Naive thymus-derived CD8-positive, alpha-beta T cell (primary cell): ENCODE measurements at regions not wholly inside any gene's neighbourhood (a gene's known extent, or its start where the extent isn't known, plus 50 kb on each side); places are given as distances from the start of the nearest gene placed in this dataset.

ENCODE experiments used
- ATAC-seq, 2 donors: fragments of 150-1000 bp; cut with Tn5 transposase in 1 of 2; sonication (Bioruptor Pico), chemical (Tn5 transposase) in 1 of 2; 1 replicate in 1 of 2; 2 replicates in 1 of 2; pipeline ENCODE4 v1.10.0; 2021; ENCODE audit warnings: mild to moderate bottlenecking in 2 of 2, moderate library complexity in 2 of 2
- POLR2A ChIA-PET: fragments of 350-600 bp; sonication (Branson Sonifier 250); formaldehyde crosslinking; loops from one replicate; lab custom pipeline; 2021; ENCODE audit warnings: antibody characterized with exemption; lab: Charles Lee
- DNase-seq, 10 donors: peaks; one replicate each; pipeline versions ENCODE4 v3.0.0 to v3.0.0-alpha.2; 2020 to 2022
- H3K27ac Mint-ChIP-seq, 10 donors: one replicate each; pipeline ENCODE4 v1.8.0; 2020 to 2022; ENCODE audit warnings: mild to moderate bottlenecking in 10 of 10, mixed read lengths in 10 of 10, moderate library complexity in 4 of 10, inconsistent platforms in 1 of 10
- H3K27me3 Mint-ChIP-seq, 5 donors: one replicate each; pipeline ENCODE4 v1.8.0; 2021 to 2022; ENCODE audit warnings: mixed read lengths in 5 of 5
- H3K36me3 Mint-ChIP-seq, 3 donors: one replicate each; pipeline ENCODE4 v1.8.0; 2020 to 2022; ENCODE audit warnings: mixed read lengths in 3 of 3, mild to moderate bottlenecking in 2 of 3, inconsistent platforms in 1 of 3
- H3K4me1 Mint-ChIP-seq, 4 donors: one replicate each; pipeline ENCODE4 v1.8.0; 2021 to 2022; ENCODE audit warnings: mixed read lengths in 4 of 4
- H3K4me3 Mint-ChIP-seq, 10 donors: one replicate each; pipeline ENCODE4 v1.8.0; 2020 to 2022; ENCODE audit warnings: mild to moderate bottlenecking in 10 of 10, mixed read lengths in 10 of 10, moderate library complexity in 6 of 10, inconsistent platforms in 1 of 10
- H3K9me3 Mint-ChIP-seq, 9 donors: one replicate each; pipeline ENCODE4 v1.8.0; 2020 to 2022; ENCODE audit warnings: mixed read lengths in 9 of 9, mild to moderate bottlenecking in 3 of 9, inconsistent platforms in 1 of 9, moderate library complexity in 1 of 9

DNA sequence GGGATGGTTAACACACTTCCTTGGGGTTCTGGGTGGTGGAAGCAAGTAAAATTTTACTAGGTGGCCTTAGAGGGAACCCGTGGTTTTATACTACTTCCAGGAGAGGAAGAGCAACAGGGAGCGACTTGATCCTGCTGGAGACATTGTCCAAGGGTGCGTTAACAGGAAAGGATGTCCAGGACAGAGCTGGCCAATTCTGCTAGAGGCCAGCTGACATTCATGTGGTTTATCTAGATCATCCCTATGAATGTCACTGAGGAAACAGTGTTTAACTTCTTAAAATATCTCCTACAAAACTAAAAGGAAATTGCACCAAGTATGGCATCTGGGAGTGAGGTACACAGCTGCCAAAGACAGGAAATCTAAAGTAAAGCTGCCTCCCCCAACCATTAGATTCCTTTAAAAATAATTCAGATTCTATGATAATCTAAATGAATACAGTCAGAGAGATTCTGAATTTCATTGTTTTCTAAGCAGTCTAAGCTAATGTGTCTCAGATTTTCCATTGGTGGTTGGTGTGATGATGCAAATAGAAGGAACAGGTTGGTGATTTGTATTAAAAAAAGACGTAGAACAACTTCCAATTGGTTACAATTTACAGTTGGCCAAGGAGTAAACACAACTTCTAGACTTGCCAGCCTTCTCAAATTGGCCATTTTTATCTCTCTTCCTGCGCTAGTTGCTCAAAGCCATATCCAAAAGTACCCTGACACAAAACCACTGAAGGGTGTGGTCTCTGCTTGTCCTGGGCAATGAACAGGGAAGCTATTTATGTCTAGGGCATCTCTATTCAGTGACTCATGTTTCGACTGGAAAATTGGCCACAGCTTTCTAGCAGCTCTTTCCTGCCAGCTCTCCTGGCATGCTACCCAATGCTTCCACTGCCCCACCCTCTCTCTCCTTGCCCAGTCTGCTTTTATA lies 574.7 kb upstream of the MEF2C start:
- peaks cover 0 to 9% (median 2%) of the 10 kb centered on the region in 9 donors for H3K9me3 Mint-ChIP-seq
- no peaks in the 10 kb centered on the region for H3K36me3 Mint-ChIP-seq
- ATAC-seq (no peak), DNase-seq (no peak)
- peaks cover 0 to 22% (median 0%) of the 10 kb centered on the region in 4 donors for H3K4me1 Mint-ChIP-seq
- H3K4me3 Mint-ChIP-seq: peak overlapping the region in 1 of 10 donors; percentile 5
- POLR2A ChIA-PET: no interaction called here
- H3K27ac Mint-ChIP-seq: peak overlapping the region in 2 of 10 donors; percentile 19 to 50
- peaks cover 0 to 5% (median 0%) of the 10 kb centered on the region in 5 donors for H3K27me3 Mint-ChIP-seq

GRCh38 chr5:89452081-89452480 lies 569.1 kb upstream of the MEF2C start:
- Mint-ChIP-seq H3K9me3 (peaks cover 0 to 9% (median 2%) of the 10 kb centered on the region in 9 donors), H3K27me3 (peaks cover 0 to 5% (median 0%) of the 10 kb centered on the region in 5 donors), H3K27ac (no peak overlapping the region), H3K36me3 (no peaks in the 10 kb centered on the region), H3K4me1 (peaks cover 0 to 19% (median 0%) of the 10 kb centered on the region in 4 donors), H3K4me3 (no peak overlapping the region)
- ATAC-seq (no peak), DNase-seq (no peak)
- POLR2A ChIA-PET: no interaction called here

DNA sequence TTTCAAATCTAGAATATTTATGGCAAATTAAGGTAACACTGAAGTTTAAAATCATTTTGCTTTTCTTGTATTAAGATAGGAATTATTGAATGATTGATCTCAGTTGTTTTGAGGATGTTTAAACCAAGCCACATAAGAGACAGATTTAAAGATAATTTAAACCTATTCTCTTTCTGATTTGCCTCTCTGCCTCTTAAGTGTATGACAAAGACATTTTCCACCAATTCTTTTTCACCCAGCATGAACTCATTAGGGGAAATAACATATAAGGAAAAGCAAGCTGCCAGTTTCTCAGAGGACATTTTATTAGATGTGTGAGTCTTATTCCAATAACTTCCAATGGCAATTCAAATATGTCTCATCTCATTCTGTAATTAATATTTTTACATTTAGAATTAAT lies 568.3 kb upstream of the MEF2C start:
- no peak for ATAC-seq
- no peak for DNase-seq
- peaks cover 0 to 5% (median 0%) of the 10 kb centered on the region in 5 donors for H3K27me3 Mint-ChIP-seq
- H3K4me3 Mint-ChIP-seq: no peak overlapping the region
- H3K27ac Mint-ChIP-seq: no peak overlapping the region
- no peaks in the 10 kb centered on the region for H3K36me3 Mint-ChIP-seq
- H3K9me3 Mint-ChIP-seq: peaks cover 0 to 9% (median 2%) of the 10 kb centered on the region in 9 donors
- POLR2A ChIA-PET: no interaction called here
- H3K4me1 Mint-ChIP-seq: peaks cover 0 to 19% (median 0%) of the 10 kb centered on the region in 4 donors

DNA sequence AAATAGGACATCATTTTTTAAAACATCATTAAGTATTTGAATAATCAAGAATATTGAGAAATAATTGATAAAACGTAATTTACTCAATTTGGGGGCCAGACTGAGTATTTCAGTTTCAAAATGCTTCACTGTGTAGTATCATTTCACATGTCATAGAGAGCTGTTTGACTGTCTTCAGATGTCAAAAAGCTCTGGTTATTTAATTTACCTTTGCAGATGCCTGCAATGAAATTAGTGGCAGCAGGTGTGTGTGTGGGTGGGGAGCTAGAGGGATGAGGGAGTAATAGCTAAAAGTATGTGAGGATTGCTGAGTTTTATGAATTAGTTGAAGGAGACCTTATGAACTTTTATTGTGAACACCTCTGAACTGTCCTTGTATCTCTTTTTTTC lies 567.2 kb upstream of the MEF2C start:
- H3K9me3 Mint-ChIP-seq: peaks cover 0 to 6% (median 2%) of the 10 kb centered on the region in 9 donors
- H3K4me1 Mint-ChIP-seq: peaks cover 0 to 26% (median 0%) of the 10 kb centered on the region in 4 donors
- DNase-seq (no peak), ATAC-seq (no peak)
- peaks cover 0 to 5% (median 0%) of the 10 kb centered on the region in 5 donors for H3K27me3 Mint-ChIP-seq
- no peaks in the 10 kb centered on the region for H3K36me3 Mint-ChIP-seq
- H3K4me3 Mint-ChIP-seq: no peak overlapping the region
- POLR2A ChIA-PET: no interaction called here
- no peak overlapping the region for H3K27ac Mint-ChIP-seq

DNA sequence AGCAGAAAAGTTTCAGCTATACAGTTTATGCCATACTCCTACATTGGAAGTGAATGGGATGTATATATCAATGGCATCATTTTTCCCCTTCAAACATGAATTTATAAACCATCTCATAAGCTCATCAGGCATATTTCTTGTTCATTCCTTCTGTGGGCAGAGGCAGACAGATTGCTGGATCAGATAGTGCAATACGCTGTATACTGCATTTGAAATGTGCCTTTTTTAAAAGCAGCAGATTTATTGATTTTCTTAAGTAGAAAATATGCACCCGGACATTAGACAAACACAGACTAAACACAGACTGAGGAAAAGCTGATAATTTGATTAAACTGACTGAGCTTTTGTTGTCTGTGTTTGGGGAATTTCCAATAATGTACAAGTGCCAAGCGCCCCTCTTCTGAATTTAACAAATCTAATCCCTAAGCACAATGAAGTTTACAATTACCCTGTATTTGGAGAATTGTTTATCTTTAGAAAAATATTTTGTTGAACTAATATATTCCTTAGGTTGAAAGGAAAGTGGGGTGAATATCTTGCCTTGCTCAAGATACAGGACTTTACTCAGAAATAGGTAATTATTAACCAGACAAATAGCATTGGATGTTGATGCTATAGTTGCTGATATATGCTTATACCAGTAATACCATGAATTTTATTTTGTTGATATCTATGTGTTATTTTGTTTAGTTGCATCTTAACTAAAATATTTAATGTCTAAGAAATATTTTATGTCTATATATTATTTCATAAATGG lies 566.6 kb upstream of the MEF2C start:
- Mint-ChIP-seq H3K4me3 (no peak overlapping the region), H3K36me3 (no peaks in the 10 kb centered on the region), H3K4me1 (peaks cover 0 to 28% (median 0%) of the 10 kb centered on the region in 4 donors), H3K9me3 (peaks cover 0 to 2% (median 0%) of the 10 kb centered on the region in 9 donors), H3K27ac (no peak overlapping the region), H3K27me3 (peaks cover 0 to 3% (median 0%) of the 10 kb centered on the region in 5 donors)
- POLR2A ChIA-PET: no interaction called here
- no peak for ATAC-seq
- no peak for DNase-seq

DNA sequence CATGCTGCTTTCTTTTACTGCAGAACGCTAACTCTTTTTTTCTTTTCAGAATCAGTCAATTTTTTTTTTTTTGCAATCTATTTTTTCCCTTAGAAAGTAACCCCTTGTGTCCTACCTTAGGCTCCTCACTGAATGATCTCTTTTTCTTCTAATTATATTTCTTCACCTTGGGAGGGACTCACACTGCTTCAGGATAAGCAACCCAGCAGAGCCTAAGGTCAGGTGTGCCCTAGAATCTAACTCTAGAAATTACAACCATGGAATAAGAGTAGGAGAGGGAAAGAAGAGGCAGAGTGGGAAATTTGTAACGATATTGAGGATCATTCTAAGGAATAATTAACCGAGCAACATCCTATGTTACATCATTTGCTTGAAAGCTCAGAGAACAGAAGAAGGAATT lies 564.0 kb upstream of the MEF2C start:
- no peak for ATAC-seq
- POLR2A ChIA-PET: no interaction called here
- Mint-ChIP-seq H3K36me3 (no peaks in the 10 kb centered on the region), H3K4me1 (peaks cover 0 to 40% (median 0%) of the 10 kb centered on the region in 4 donors), H3K27me3 (no peaks in the 10 kb centered on the region), H3K9me3 (no peaks in the 10 kb centered on the region), H3K4me3 (no peak overlapping the region), H3K27ac (peak overlapping the region in 1 of 10 donors; percentile 19)
- no peak for DNase-seq

DNA sequence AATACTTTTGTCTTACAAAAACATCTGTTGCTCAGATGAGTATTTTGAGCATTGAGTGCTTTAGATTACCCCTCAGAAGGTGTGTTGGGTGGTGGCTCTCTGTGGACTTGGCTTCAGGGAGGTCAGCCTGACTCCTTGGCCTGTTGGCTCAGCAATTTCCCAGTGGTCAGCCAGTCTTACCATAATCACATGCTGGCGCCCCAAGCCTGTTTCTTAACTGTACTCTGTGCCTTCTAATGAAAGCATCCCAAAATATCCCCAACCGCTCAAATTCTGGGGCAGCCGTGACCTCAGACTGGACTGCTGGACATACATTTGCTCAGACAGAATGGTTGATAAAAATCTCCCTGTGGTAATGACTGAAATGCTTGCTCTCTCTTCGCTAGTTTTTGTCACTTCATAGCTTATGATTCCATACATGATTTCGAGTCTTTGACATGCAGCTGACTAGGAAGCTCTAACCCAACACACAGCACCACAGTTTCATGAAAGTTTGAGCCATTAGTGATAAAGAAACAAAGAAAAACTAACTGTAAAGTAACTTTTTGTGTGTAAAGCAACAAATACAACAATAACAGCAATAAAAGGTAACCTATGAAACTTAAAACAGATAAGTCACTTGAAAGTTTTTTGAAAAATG lies 562.2 kb upstream of the MEF2C start:
- H3K9me3 Mint-ChIP-seq: no peaks in the 10 kb centered on the region
- no peak overlapping the region for H3K4me3 Mint-ChIP-seq
- no peaks in the 10 kb centered on the region for H3K27me3 Mint-ChIP-seq
- ATAC-seq (no peak), DNase-seq (no peak)
- H3K4me1 Mint-ChIP-seq: peaks cover 0 to 45% (median 0%) of the 10 kb centered on the region in 4 donors
- POLR2A ChIA-PET: no interaction called here
- peak overlapping the region in 1 of 10 donors; percentile 72 for H3K27ac Mint-ChIP-seq
- no peaks in the 10 kb centered on the region for H3K36me3 Mint-ChIP-seq

- Mint-ChIP-seq H3K9me3 (no peaks in the 10 kb centered on the region), H3K4me3 (no peak overlapping the region), H3K36me3 (no peaks in the 10 kb centered on the region), H3K4me1 (peaks cover 0 to 48% (median 0%) of the 10 kb centered on the region in 4 donors), H3K27me3 (no peaks in the 10 kb centered on the region), H3K27ac (peak overlapping the region in 1 of 10 donors; percentile 72)
- DNase-seq (no peak), ATAC-seq (no peak)
- POLR2A ChIA-PET: no interaction called here
These were observed 561.1 kb upstream of the MEF2C start for GRCh38 chr5:89444088-89444487.

DNA sequence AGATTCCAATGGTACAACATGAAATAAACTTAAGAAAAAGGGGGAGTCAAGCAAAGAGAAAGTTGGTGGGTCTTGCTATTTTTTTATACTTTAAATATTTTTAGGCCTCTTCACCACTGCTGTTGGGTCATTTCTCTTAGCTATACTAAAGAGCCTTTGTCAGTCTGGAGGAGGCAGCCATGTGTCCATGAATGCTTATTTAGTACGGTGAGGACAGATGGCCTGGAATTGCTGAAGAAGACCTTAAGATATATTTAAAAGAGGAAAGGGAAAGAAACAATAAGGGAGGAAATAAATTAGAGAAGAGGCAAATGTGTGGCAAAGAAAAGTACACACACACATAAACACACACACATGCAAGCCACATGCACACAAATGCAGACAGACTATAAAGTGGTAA lies 560.5 kb upstream of the MEF2C start:
- H3K36me3 Mint-ChIP-seq: no peaks in the 10 kb centered on the region
- POLR2A ChIA-PET: no interaction called here
- peak overlapping the region in 1 of 10 donors; percentile 72 for H3K27ac Mint-ChIP-seq
- H3K9me3 Mint-ChIP-seq: peaks cover 0 to 4% (median 0%) of the 10 kb centered on the region in 9 donors
- H3K4me3 Mint-ChIP-seq: no peak overlapping the region
- peaks cover 0 to 53% (median 0%) of the 10 kb centered on the region in 4 donors for H3K4me1 Mint-ChIP-seq
- H3K27me3 Mint-ChIP-seq: no peaks in the 10 kb centered on the region
- ATAC-seq (no peak), DNase-seq (no peak)

GRCh38 chr5:89441965-89442364 lies 559.0 kb upstream of the MEF2C start:
- Mint-ChIP-seq H3K36me3 (no peaks in the 10 kb centered on the region), H3K27me3 (no peaks in the 10 kb centered on the region), H3K4me3 (peak overlapping the region in 1 of 10 donors; percentile 9), H3K4me1 (peaks cover 0 to 58% (median 0%) of the 10 kb centered on the region in 4 donors), H3K9me3 (peaks cover 0 to 4% (median 0%) of the 10 kb centered on the region in 9 donors), H3K27ac (peak overlapping the region in 1 of 10 donors; percentile 53)
- no peak for DNase-seq
- POLR2A ChIA-PET: no interaction called here
- no peak for ATAC-seq

GRCh38 chr5:89440670-89441069 lies 557.7 kb upstream of the MEF2C start:
- Mint-ChIP-seq H3K4me3 (no peak overlapping the region), H3K9me3 (peaks cover 0 to 4% (median 0%) of the 10 kb centered on the region in 9 donors)
- POLR2A ChIA-PET: no interaction called here

More at GRCh38 chr5:89440670-89441069, 557.7 kb upstream of the MEF2C start:
- DNase-seq (no peak), ATAC-seq (no peak)
- H3K27ac Mint-ChIP-seq: no peak overlapping the region
- no peaks in the 10 kb centered on the region for H3K27me3 Mint-ChIP-seq
- H3K36me3 Mint-ChIP-seq: no peaks in the 10 kb centered on the region
- H3K4me1 Mint-ChIP-seq: peaks cover 0 to 64% (median 0%) of the 10 kb centered on the region in 4 donors
